ENCODE measurements at regions not wholly inside any gene's neighbourhood (a gene's known extent, or its start where the extent isn't known, plus 50 kb on each side); places are given as distances from the start of the nearest gene placed in this dataset.

- Histone ChIP-seq H3K27ac (ENCODE audit: low read length) (no peak overlapping the region), H3K36me3 (ENCODE audit: insufficient read depth, low read length) (no peaks in the 10 kb centered on the region), H3K4me1 (ENCODE audit: low read length) (no peaks in the 10 kb centered on the region), H3K9me2 (replicated peaks; ENCODE audit: insufficient read depth, low read length) (0 out of 2 replicates have a peak, but pooled peaks cover 3% of the 10 kb centered on the region), H2AFZ (ENCODE audit: low read length) (no peak overlapping the region), H3K9ac (ENCODE audit: low read length) (no peak overlapping the region), H3K27me3 (ENCODE audit: low read length) (no peaks in the 10 kb centered on the region), H3K79me2 (ENCODE audit: low read length) (no peaks in the 10 kb centered on the region), H3K9me3 (ENCODE audit: low read length) (no peaks in the 10 kb centered on the region), H3K4me3 (ENCODE audit: low read length) (no peak overlapping the region), H4K20me1 (ENCODE audit: insufficient read depth, low read depth, low read length) (no peaks in the 10 kb centered on the region), H3K4me2 (ENCODE audit: low read depth, low read length, poor library complexity, severe bottlenecking) (no peak overlapping the region)
- no peak for DNase-seq
Measured at GRCh38 chr6:81382852-81383251, 369.6 kb downstream of the TENT5A start.

GRCh38 chr6:81381382-81381916 is 371.0 kb downstream of the TENT5A start:
- Histone ChIP-seq H3K4me1 (ENCODE audit: low read length) (no peaks in the 10 kb centered on the region), H3K79me2 (ENCODE audit: low read length) (no peaks in the 10 kb centered on the region), H3K36me3 (ENCODE audit: insufficient read depth, low read length) (no peaks in the 10 kb centered on the region), H3K27me3 (ENCODE audit: low read length) (no peaks in the 10 kb centered on the region), H3K9me2 (replicated peaks; ENCODE audit: insufficient read depth, low read length) (0 out of 2 replicates have a peak, but pooled peaks cover 3% of the 10 kb centered on the region), H3K4me2 (ENCODE audit: low read depth, low read length, poor library complexity, severe bottlenecking) (no peak overlapping the region), H4K20me1 (ENCODE audit: insufficient read depth, low read depth, low read length) (no peaks in the 10 kb centered on the region), H3K9me3 (ENCODE audit: low read length) (no peaks in the 10 kb centered on the region), H3K27ac (ENCODE audit: low read length) (no peak overlapping the region), H3K9ac (ENCODE audit: low read length) (no peak overlapping the region), H3K4me3 (ENCODE audit: low read length) (no peak overlapping the region), H2AFZ (ENCODE audit: low read length) (no peak overlapping the region)
- no peak for DNase-seq

- Histone ChIP-seq H3K27me3 (ENCODE audit: low read length) (no peaks in the 10 kb centered on the region), H3K9me3 (ENCODE audit: low read length) (no peaks in the 10 kb centered on the region), H3K27ac (ENCODE audit: low read length) (no peak overlapping the region), H3K4me2 (ENCODE audit: low read depth, low read length, poor library complexity, severe bottlenecking) (no peak overlapping the region), H3K4me1 (ENCODE audit: low read length) (no peaks in the 10 kb centered on the region), H3K4me3 (ENCODE audit: low read length) (no peak overlapping the region), H4K20me1 (ENCODE audit: insufficient read depth, low read depth, low read length) (no peaks in the 10 kb centered on the region), H3K36me3 (ENCODE audit: insufficient read depth, low read length) (no peaks in the 10 kb centered on the region), H2AFZ (ENCODE audit: low read length) (no peak overlapping the region), H3K79me2 (ENCODE audit: low read length) (no peaks in the 10 kb centered on the region), H3K9ac (ENCODE audit: low read length) (no peak overlapping the region), H3K9me2 (replicated peaks; ENCODE audit: insufficient read depth, low read length) (0 out of 2 replicates have a peak, but pooled peaks cover 3% of the 10 kb centered on the region)
- DNase-seq = no peak
Measured at GRCh38 chr6:81380718-81381338, 371.7 kb downstream of the TENT5A start.

GRCh38 chr6:81376745-81377144 is 375.7 kb downstream of the TENT5A start:
- Histone ChIP-seq H4K20me1 (ENCODE audit: insufficient read depth, low read depth, low read length) (no peaks in the 10 kb centered on the region), H3K36me3 (ENCODE audit: insufficient read depth, low read length) (no peaks in the 10 kb centered on the region), H3K79me2 (ENCODE audit: low read length) (no peaks in the 10 kb centered on the region), H3K9ac (ENCODE audit: low read length) (no peak overlapping the region), H3K9me3 (ENCODE audit: low read length) (no peaks in the 10 kb centered on the region), H3K4me3 (ENCODE audit: low read length) (no peak overlapping the region), H2AFZ (ENCODE audit: low read length) (no peak overlapping the region), H3K4me1 (ENCODE audit: low read length) (no peaks in the 10 kb centered on the region), H3K27me3 (ENCODE audit: low read length) (no peaks in the 10 kb centered on the region), H3K27ac (ENCODE audit: low read length) (no peak overlapping the region), H3K4me2 (ENCODE audit: low read depth, low read length, poor library complexity, severe bottlenecking) (no peak overlapping the region), H3K9me2 (replicated peaks; ENCODE audit: insufficient read depth, low read length) (no peaks in the 10 kb centered on the region)
- no peak for DNase-seq

GRCh38 chr6:81373414-81373813 is 379.1 kb downstream of the TENT5A start:
- H3K4me1 ChIP-seq (ENCODE audit: low read length) = no peaks in the 10 kb centered on the region
- no peak overlapping the region for H3K9ac ChIP-seq (ENCODE audit: low read length)
- no peak overlapping the region for H3K4me2 ChIP-seq (ENCODE audit: low read depth, low read length, poor library complexity, severe bottlenecking)
- H3K9me3 ChIP-seq (ENCODE audit: low read length) = no peaks in the 10 kb centered on the region
- H3K79me2 ChIP-seq (ENCODE audit: low read length) = no peaks in the 10 kb centered on the region
- no peak overlapping the region for H2AFZ ChIP-seq (ENCODE audit: low read length)
- no peak overlapping the region for H3K27ac ChIP-seq (ENCODE audit: low read length)
- no peaks in the 10 kb centered on the region for H3K9me2 ChIP-seq (replicated peaks; ENCODE audit: insufficient read depth, low read length)
- H3K27me3 ChIP-seq (ENCODE audit: low read length) = no peaks in the 10 kb centered on the region
- H3K36me3 ChIP-seq (ENCODE audit: insufficient read depth, low read length) = no peaks in the 10 kb centered on the region
- DNase-seq = no peak
- H3K4me3 ChIP-seq (ENCODE audit: low read length) = no peak overlapping the region
- no peaks in the 10 kb centered on the region for H4K20me1 ChIP-seq (ENCODE audit: insufficient read depth, low read depth, low read length)

- Histone ChIP-seq H3K79me2 (ENCODE audit: low read length) (no peaks in the 10 kb centered on the region), H3K27ac (ENCODE audit: low read length) (no peak overlapping the region), H4K20me1 (ENCODE audit: insufficient read depth, low read depth, low read length) (no peaks in the 10 kb centered on the region), H3K4me3 (ENCODE audit: low read length) (no peak overlapping the region), H3K36me3 (ENCODE audit: insufficient read depth, low read length) (no peaks in the 10 kb centered on the region), H3K4me2 (ENCODE audit: low read depth, low read length, poor library complexity, severe bottlenecking) (no peak overlapping the region), H3K9ac (ENCODE audit: low read length) (no peak overlapping the region), H3K4me1 (ENCODE audit: low read length) (no peaks in the 10 kb centered on the region), H2AFZ (ENCODE audit: low read length) (no peak overlapping the region), H3K27me3 (ENCODE audit: low read length) (no peaks in the 10 kb centered on the region), H3K9me2 (replicated peaks; ENCODE audit: insufficient read depth, low read length) (no peaks in the 10 kb centered on the region), H3K9me3 (ENCODE audit: low read length) (no peaks in the 10 kb centered on the region)
- no peak for DNase-seq
Measured at GRCh38 chr6:81371930-81372329, 380.6 kb downstream of the TENT5A start.

GRCh38 chr6:81366972-81367371 is 385.5 kb downstream of the TENT5A start:
- Histone ChIP-seq H3K9me3 (ENCODE audit: low read length) (no peaks in the 10 kb centered on the region), H3K9ac (ENCODE audit: low read length) (no peak overlapping the region), H3K36me3 (ENCODE audit: insufficient read depth, low read length) (no peaks in the 10 kb centered on the region), H3K4me3 (ENCODE audit: low read length) (no peak overlapping the region), H3K27me3 (ENCODE audit: low read length) (no peaks in the 10 kb centered on the region), H4K20me1 (ENCODE audit: insufficient read depth, low read depth, low read length) (no peaks in the 10 kb centered on the region), H3K27ac (ENCODE audit: low read length) (no peak overlapping the region), H3K79me2 (ENCODE audit: low read length) (no peaks in the 10 kb centered on the region), H3K4me2 (ENCODE audit: low read depth, low read length, poor library complexity, severe bottlenecking) (no peak overlapping the region), H3K9me2 (replicated peaks; ENCODE audit: insufficient read depth, low read length) (no peaks in the 10 kb centered on the region), H3K4me1 (ENCODE audit: low read length) (no peaks in the 10 kb centered on the region), H2AFZ (ENCODE audit: low read length) (no peak overlapping the region)
- no peak for DNase-seq

- H3K27ac ChIP-seq (ENCODE audit: low read length) = no peak overlapping the region
- H4K20me1 ChIP-seq (ENCODE audit: insufficient read depth, low read depth, low read length) = no peaks in the 10 kb centered on the region
- H3K9ac ChIP-seq (ENCODE audit: low read length) = no peak overlapping the region
- H3K9me3 ChIP-seq (ENCODE audit: low read length) = peaks cover 5% of the 10 kb centered on the region; the same call in 1 of the 2 replicates
- H3K27me3 ChIP-seq (ENCODE audit: low read length) = no peaks in the 10 kb centered on the region
- no peaks in the 10 kb centered on the region for H3K4me1 ChIP-seq (ENCODE audit: low read length)
- no peaks in the 10 kb centered on the region for H3K79me2 ChIP-seq (ENCODE audit: low read length)
- no peaks in the 10 kb centered on the region for H3K36me3 ChIP-seq (ENCODE audit: insufficient read depth, low read length)
- H2AFZ ChIP-seq (ENCODE audit: low read length) = no peak overlapping the region
- no peak overlapping the region for H3K4me2 ChIP-seq (ENCODE audit: low read depth, low read length, poor library complexity, severe bottlenecking)
- DNase-seq = no peak
- 0 out of 2 replicates have a peak, but pooled peaks cover 3% of the 10 kb centered on the region for H3K9me2 ChIP-seq (replicated peaks; ENCODE audit: insufficient read depth, low read length)
- no peak overlapping the region for H3K4me3 ChIP-seq (ENCODE audit: low read length)
Measured at GRCh38 chr6:81362246-81362645, 390.2 kb downstream of the TENT5A start.

Measured in Karpas-422 (cell line).